Stimulated activated CD4-positive, alpha-beta T cell treated with anti-CD3 and anti-CD28 coated beads, Interleukin-2, amount 100 ng/mL, for 4 hours (primary cell): ENCODE measurements at regions not wholly inside any gene's neighbourhood (a gene's known extent, or its start where the extent isn't known, plus 50 kb on each side); places are given as distances from the start of the nearest gene placed in this dataset.

Source experiments
- DNase-seq: peaks from one replicate; pipeline ENCODE4 v3.0.0-alpha.2; 2020; ENCODE audit warnings: low read depth

DNA sequence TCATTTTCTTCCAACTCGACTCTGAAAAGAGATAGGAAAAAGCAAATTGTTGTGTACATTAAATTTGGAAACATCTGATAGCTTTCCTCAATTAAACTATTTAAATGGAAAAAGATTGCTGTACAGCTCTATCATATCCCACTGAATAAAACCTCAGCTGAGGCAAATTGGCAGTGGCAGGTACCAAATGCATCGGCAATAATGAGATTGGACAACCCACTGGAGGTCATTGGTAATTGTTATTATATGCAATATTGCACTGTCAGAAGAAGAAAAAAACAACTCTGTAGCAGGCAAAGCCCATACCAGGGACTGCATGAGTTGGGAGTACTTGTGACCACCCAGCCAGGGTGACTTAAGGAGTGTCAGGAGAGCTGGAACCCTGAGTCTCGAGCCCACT is 291.6 kb upstream of the SKOR2 start:
- no peak for DNase-seq

DNA sequence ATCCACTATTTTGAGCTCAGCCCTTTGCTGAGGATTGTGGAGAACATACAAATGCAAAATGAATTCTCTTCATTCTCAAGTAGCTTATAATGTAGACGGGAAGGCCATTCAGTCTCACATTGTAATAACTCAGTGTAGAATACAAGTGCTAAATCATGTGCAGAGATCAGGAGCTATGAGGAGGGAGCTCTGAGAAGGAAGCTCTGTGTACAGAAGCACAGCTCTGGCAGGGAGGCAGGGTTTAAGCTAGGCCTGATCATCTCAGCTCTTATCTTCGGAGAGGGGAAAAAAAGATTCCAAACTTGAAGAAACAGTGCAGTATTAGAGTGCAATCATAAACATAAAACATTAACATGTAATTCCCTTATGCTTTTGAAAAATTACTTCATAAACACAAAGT is 291.1 kb upstream of the SKOR2 start:
- DNase-seq = no peak

DNA sequence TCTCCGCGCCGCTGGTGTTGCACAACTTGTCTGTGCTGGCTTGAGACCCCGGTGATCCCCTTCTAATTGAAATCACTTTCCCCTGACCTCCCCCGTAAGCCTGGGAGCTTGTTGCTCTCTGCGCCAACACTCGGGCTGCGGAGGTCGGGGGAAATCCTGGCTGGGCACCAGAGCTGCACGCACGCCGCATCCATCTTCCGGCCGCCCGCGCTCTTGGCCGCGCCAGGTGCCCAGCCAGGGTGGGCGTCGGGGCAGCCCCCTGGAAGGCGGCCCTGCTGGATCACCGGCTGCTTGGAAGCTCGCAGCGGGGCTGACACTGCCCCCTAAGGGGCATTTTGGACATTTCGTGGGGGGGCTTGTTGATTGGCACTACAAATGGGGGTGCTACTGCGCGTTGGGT is 280.3 kb upstream of the SKOR2 start:
- DNase-seq = no peak

DNA sequence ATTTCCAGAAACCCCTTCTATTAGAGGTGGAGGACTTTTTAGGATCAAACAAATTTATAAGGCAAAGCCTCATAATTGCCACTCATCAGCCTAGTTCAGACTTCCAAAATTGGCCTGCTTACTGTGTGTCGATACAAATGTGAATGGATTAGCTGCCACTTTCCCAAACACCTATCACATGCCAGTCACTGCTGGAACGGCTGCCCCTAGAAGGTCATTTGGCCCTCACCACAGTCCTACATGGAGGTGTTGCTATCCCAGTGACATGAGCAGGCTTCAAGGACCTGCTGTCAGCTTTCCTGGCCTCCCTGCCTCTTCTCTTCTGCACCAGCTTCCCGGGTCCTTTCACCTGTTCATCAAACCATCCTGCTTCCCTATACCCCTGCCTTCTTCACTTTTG is 279.2 kb upstream of the SKOR2 start:
- no peak for DNase-seq

GRCh38 chr18:47528343-47528742 is 276.9 kb upstream of the SKOR2 start:
- no peak for DNase-seq

DNA sequence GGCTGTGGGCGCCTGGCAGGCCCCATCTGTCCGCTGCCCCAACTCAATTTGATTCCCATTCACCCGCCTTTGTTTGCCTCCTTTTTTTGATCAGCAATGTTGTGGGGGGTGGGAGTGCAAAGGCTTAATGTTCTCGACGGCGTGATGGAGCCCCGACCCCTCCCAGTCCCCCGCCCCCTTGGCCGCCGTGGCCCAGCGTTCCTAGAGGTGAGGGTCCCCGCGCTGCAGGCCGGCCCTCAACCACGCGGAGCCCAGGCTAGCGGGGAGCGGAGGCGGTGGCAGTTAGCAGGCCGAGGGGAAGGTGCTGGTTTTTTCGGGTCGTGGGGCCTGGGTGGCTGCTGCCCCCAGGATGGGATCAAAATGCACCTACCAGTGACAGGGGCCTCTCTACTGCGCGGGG is 274.7 kb upstream of the SKOR2 start:
- no peak for DNase-seq

DNA sequence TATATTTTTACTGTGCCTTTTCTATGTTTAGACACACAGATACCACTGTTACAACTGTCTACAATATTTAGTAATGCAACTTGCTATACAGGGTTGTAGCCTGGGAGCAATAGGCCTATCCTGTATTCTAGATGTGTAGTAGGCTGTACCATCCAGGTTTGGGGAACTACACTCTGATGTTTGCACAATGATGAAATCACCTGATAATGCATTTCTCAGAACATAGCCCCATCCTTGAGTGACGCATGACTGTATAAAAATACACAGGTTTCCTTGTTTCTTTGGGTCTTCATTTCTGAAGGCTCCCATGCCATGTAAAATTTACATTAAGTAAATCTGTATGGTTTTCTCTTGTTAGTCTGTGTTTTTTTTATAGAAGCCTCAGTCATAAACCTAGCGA is 270.9 kb upstream of the SKOR2 start:
- DNase-seq = no peak

DNA sequence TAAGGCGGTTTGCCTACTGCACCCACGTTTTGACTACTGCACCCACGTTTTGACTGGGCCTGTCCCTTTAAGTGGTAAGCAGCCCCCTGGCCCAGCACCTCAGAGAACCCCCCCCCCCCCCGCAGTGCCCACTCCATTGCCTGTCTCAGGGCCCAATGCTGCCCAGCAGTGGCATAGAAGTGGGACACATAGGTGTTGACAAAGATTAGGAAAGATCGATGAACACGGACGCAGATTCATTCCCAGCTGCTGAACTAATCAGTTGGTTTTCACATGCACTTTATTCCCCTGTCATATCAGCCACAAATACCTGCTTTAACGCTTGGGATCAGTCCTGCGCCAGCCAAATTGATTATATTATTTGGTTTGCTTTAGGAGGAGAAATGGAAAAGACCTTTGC is 268.8 kb upstream of the SKOR2 start:
- no peak for DNase-seq

GRCh38 chr18:47519706-47520105 is 268.2 kb upstream of the SKOR2 start:
- DNase-seq = no peak

- no peak for DNase-seq
Observed at GRCh38 chr18:47519277-47519676, 267.8 kb upstream of the SKOR2 start.

- DNase-seq = no peak
Observed at GRCh38 chr18:47513614-47514013, 262.2 kb upstream of the SKOR2 start.

GRCh38 chr18:47512726-47513435 is 261.4 kb upstream of the SKOR2 start:
- no peak for DNase-seq

DNA sequence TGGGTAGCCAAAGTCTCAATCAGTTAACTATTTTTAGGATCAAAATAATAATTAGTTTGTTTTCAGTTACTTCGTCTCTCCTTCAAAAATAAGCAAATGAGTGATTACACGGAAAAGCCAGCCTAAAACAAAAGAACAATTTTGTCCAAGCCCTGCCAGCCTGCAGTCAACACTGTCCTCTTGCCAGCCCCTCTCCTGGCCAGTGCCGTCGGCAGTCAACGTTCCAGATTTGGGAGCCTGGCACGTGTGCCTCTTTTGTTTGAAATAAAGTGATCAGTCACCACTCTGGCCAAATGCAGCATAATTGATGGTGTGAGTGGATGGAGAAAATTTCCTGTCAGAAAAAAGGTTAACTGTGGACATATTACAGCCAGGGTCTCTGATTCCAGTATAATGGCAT is 260.6 kb upstream of the SKOR2 start:
- no peak for DNase-seq

- DNase-seq = no peak
Observed at GRCh38 chr18:47510831-47511230, 259.4 kb upstream of the SKOR2 start.

GRCh38 chr18:47507651-47508050 is 256.2 kb upstream of the SKOR2 start:
- DNase-seq = no peak

DNA sequence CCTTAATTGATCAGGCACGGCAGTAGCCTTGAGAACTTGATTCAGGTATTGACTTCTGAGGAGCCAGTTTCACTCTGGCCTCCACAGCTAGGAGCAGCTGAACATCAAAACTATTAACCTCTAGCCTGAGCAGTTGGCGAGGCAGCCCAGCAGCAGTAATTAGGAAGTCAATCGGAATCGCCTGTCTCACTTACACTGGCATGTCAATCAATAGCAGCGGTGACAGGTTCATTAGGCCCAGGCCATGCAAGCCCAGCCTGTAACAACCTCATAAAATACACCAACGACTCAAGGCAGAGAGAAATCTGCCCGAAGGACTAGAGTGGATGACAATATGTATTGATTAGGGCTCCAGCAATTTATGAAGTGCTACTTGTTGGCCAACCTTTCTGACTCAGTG is 255.4 kb upstream of the SKOR2 start:
- no peak for DNase-seq

- no peak for DNase-seq
Observed at GRCh38 chr18:47501946-47502345, 250.5 kb upstream of the SKOR2 start.

DNA sequence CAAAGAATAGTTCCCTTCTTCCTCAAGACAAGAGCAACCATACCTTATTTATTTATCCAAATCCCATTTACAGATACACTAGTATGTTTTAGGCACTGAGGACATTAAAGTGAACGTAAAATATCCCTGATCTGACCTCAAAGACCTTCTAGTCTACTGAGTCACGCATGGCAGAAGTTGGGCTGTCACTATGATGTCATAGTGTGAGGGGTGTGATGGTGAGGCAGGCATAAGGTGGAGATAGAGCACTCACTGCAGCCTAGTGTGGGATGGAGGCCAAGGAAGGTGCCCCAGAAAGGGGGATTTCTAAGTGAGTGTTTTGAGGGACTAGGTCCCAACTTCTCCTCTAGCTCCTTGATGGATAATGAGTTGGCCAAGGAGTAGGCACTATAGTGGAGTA is 249.5 kb upstream of the SKOR2 start:
- DNase-seq = no peak

- DNase-seq = no peak
Observed at GRCh38 chr18:47492691-47493090, 241.2 kb upstream of the SKOR2 start.

GRCh38 chr18:47490882-47491281 is 239.4 kb upstream of the SKOR2 start:
- no peak for DNase-seq

DNA sequence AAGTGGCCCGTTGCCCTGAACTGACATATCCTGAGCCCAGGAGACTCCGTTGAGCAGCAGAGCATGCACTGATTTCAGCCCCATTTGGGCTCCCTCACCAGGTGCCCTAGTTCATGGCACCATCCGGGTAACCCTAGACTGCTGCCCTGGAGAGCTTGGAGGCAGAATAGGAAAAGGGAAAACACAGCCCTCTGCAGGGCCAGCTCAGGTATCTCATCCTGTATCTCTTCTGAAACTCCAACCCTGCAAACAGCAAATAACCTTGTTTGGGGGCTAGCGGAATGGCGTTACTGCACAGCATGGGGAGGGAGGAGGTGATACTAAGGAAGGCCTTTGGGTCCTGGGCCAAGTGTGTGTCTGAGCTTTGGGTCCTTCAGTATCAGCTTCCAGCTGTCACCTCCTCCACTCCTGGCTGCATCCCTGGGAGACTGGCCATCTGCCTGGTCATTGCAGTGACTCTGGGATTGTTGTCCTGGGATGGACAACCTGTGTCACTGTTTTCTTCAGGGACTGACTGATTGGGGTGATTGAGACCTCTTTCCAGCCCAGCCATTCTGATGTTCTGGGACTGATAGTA is 233.8 kb upstream of the SKOR2 start:
- no peak for DNase-seq

GRCh38 chr18:47484068-47484467 is 232.6 kb upstream of the SKOR2 start:
- no peak for DNase-seq

DNA sequence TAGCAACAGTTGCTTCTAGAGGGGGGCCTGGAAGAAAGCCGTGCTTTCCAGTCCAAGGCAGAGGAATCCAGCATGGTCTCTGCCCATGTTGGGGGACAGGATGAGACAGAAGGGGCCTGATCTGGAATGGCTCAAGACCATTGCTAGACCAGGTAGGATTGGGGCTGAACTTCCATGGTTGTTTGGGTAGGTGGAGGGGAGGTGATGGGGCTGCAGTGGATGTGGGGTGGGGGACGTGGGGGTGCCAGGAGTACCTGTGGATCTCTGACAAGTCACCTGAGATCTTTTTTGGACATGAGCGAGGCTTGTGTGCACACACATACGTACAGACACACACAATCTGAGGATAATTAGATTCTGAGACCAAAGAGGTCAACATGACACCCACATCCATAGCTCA is 228.7 kb upstream of the SKOR2 start:
- no peak for DNase-seq

GRCh38 chr18:47471784-47472183 is 220.3 kb upstream of the SKOR2 start:
- DNase-seq = no peak
